Nucleus accumbens (tissue), 56 donors: ENCODE measurements at regions not wholly inside any gene's neighbourhood (a gene's known extent, or its start where the extent isn't known, plus 50 kb on each side); places are given as distances from the start of the nearest gene placed in this dataset.
A peak's percentile ranks its signal among the peaks of the same experiment; 100 is the strongest.

Source experiments
- DNase-seq, 56 donors: peaks; one replicate each; lab custom pipeline; 2025; lab: John Stamatoyannopoulos, UW

- DNase-seq, result no peak
Observed at GRCh38 chr3:117880638-117881037, 1154.0 kb downstream of the IGSF11 start.

GRCh38 chr3:117881210-117881609, 1153.4 kb downstream of the IGSF11 start:
- DNase-seq, result no peak

- DNase-seq, result no peak
Observed at GRCh38 chr3:117885011-117885441, 1149.6 kb downstream of the IGSF11 start.

GRCh38 chr3:117886147-117886546, 1148.5 kb downstream of the IGSF11 start:
- DNase-seq, result no peak

- no peak for DNase-seq
Observed at GRCh38 chr3:117887031-117887430, 1147.6 kb downstream of the IGSF11 start.

- no peak for DNase-seq
Observed at GRCh38 chr3:117887901-117888300, 1146.7 kb downstream of the IGSF11 start.

GRCh38 chr3:117892431-117892841, 1142.2 kb downstream of the IGSF11 start:
- no peak for DNase-seq

- no peak for DNase-seq
Observed at GRCh38 chr3:117893001-117893400, 1141.6 kb downstream of the IGSF11 start.

GRCh38 chr3:117893638-117894037, 1141.0 kb downstream of the IGSF11 start:
- no peak for DNase-seq

- DNase-seq, result no peak
Observed at GRCh38 chr3:117898722-117899522, 1135.7 kb downstream of the IGSF11 start.

GRCh38 chr3:117903226-117903625, 1131.4 kb downstream of the IGSF11 start:
- no peak for DNase-seq

GRCh38 chr3:117910820-117911521, 1123.7 kb downstream of the IGSF11 start:
- no peak for DNase-seq

- no peak for DNase-seq
Observed at GRCh38 chr3:117912352-117912751, 1122.3 kb downstream of the IGSF11 start.

GRCh38 chr3:117914540-117915100, 1120.0 kb downstream of the IGSF11 start:
- no peak for DNase-seq

- no peak for DNase-seq
Observed at GRCh38 chr3:117916839-117917238, 1117.8 kb downstream of the IGSF11 start.

- DNase-seq, result no peak
Observed at GRCh38 chr3:117919621-117920020, 1115.0 kb downstream of the IGSF11 start.

GRCh38 chr3:117920253-117920898, 1114.3 kb downstream of the IGSF11 start:
- DNase-seq, result peak in 4 of 56 donors; percentile 3 to 33 (median 9)

GRCh38 chr3:117921411-117921810, 1113.2 kb downstream of the IGSF11 start:
- DNase-seq, result peak in 6 of 56 donors; percentile 3 to 21 (median 6)

GRCh38 chr3:117922039-117922438, 1112.6 kb downstream of the IGSF11 start:
- peak in 3 of 56 donors; percentile 4 to 19 (median 8) for DNase-seq

GRCh38 chr3:117926819-117927218, 1107.8 kb downstream of the IGSF11 start:
- no peak for DNase-seq

GRCh38 chr3:117927825-117928224, 1106.8 kb downstream of the IGSF11 start:
- no peak for DNase-seq
